ENCODE measurements at regions not wholly inside any gene's neighbourhood (a gene's known extent, or its start where the extent isn't known, plus 50 kb on each side); places are given as distances from the start of the nearest gene placed in this dataset.

DNA sequence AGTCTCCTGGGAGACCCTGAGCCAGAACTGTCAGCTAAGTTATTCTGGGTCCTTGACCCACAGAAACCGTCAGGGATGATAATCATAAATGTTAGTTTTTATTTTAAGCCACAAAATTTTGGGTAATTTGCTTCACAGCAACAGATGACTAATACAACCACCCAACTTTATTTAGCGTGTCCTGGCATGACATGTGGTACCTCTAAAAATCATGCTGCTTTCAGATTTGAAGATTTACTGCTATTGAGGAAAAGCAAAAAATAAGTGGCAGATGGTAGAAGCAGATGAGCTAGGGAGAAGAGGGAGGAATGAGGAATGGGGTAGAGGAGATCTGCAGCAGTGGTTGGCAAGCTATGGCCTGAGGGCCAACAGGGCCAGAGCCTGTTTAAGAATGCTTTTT lies 90.4 kb downstream of the TMEM100 start:
- no peak for TF ChIP-seq POLR2A (IDR thresholded peaks at IDR 0.05; ENCODE audit: low read length)
- TF ChIP-seq GATA1 (IDR thresholded peaks at IDR 0.05; ENCODE audit: low read depth, low read length), result no peak

All from erythroblast (primary cell).